ENCODE measurements at regions not wholly inside any gene's neighbourhood (a gene's known extent, or its start where the extent isn't known, plus 50 kb on each side); places are given as distances from the start of the nearest gene placed in this dataset.

DNA sequence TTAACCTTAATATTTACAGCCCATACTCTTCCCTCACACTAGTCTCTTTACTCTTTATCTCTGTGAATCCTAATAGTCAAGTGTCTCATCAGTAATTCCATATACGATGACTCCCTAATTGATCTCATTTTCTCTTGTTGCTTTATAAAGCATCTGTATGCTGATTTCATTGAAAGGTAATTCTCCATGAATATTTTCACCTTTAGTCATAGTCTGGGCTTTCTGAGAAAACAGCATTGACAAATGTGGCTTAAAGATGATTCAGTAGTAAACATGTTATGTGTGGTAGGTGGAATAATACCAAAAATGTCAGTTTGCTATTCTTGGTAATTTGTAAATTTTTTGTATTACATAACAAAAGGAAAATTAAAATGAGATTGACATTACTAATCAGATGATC lies 1176.5 kb downstream of the NCAM2 start:
- H3K27ac ChIP-seq (ENCODE audit: low read depth, low read length): no peak overlapping the region
- H3K9ac ChIP-seq (ENCODE audit: low read length): no peak overlapping the region
- H3K4me2 ChIP-seq (ENCODE audit: low read length): no peak overlapping the region
- H3K27me3 Mint-ChIP-seq (ENCODE audit: low read depth, unreplicated experiment): no peaks in the 10 kb centered on the region
- H3K27me3 ChIP-seq (ENCODE audit: insufficient read depth, low read length): no peaks in the 10 kb centered on the region
- DNase-seq (ENCODE audit: low read depth) (no peak), FAIRE-seq (no peak)
- H3K27ac Mint-ChIP-seq (ENCODE audit: unreplicated experiment): peak overlapping the region; percentile 0
- TF ChIP-seq EZH2 (IDR thresholded peaks at IDR 0.05; ENCODE audit: insufficient read depth, low read length): no peak
- TF ChIP-seq, protein P1, sequence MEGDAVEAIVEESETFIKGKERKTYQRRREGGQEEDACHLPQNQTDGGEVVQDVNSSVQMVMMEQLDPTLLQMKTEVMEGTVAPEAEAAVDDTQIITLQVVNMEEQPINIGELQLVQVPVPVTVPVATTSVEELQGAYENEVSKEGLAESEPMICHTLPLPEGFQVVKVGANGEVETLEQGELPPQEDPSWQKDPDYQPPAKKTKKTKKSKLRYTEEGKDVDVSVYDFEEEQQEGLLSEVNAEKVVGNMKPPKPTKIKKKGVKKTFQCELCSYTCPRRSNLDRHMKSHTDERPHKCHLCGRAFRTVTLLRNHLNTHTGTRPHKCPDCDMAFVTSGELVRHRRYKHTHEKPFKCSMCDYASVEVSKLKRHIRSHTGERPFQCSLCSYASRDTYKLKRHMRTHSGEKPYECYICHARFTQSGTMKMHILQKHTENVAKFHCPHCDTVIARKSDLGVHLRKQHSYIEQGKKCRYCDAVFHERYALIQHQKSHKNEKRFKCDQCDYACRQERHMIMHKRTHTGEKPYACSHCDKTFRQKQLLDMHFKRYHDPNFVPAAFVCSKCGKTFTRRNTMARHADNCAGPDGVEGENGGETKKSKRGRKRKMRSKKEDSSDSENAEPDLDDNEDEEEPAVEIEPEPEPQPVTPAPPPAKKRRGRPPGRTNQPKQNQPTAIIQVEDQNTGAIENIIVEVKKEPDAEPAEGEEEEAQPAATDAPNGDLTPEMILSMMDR (IDR thresholded peaks at IDR 0.05; ENCODE audit: insufficient read depth, low read depth, low read length): no peak
- no peaks in the 10 kb centered on the region for H3K79me2 ChIP-seq (ENCODE audit: insufficient read depth, low read length)
- no peaks in the 10 kb centered on the region for H3K9me3 Mint-ChIP-seq (ENCODE audit: unreplicated experiment)
- peaks cover 7% of the 10 kb centered on the region for H3K4me1 Mint-ChIP-seq (ENCODE audit: low read depth, unreplicated experiment)
- H3K36me3 ChIP-seq (ENCODE audit: insufficient read depth, low read length): no peaks in the 10 kb centered on the region
- H4K20me1 ChIP-seq (ENCODE audit: insufficient read depth, low read length): no peaks in the 10 kb centered on the region
- no peak overlapping the region for H3K4me3 ChIP-seq (ENCODE audit: insufficient read depth, low read depth, low read length)
- peaks cover 8% of the 10 kb centered on the region for H3K9me3 ChIP-seq (ENCODE audit: insufficient read depth, low read depth, low read length)
- H3K4me1 ChIP-seq (ENCODE audit: insufficient read depth, low read length): no peaks in the 10 kb centered on the region
- no peak overlapping the region for H3K4me3 Mint-ChIP-seq (ENCODE audit: unreplicated experiment)
- H3K36me3 Mint-ChIP-seq (ENCODE audit: low read depth, unreplicated experiment): no peaks in the 10 kb centered on the region
- peak overlapping the region; percentile 34 for H2AFZ ChIP-seq (ENCODE audit: low read depth, low read length)

DNA sequence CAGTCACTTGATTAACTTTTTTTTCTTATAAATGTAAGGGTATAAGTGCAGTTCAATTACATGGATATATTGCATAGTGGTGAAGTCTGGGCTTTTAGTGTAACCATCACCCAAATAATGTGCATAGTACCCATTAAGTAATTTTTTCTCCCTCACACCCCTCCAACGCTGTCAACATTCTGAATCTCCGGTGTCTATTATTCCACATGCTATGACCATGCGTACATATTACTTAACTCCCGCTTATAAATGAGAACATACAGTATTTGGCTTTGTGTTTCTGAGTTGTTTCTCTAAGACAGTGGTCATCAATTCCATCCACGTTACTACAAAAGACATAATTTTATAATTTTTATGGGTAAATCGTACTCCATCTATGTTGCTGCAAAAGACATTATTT lies 1191.1 kb downstream of the NCAM2 start:
- TF ChIP-seq, protein P1 (IDR thresholded peaks at IDR 0.05; ENCODE audit: insufficient read depth, low read depth, low read length): no peak
- no peak for TF ChIP-seq EZH2 (IDR thresholded peaks at IDR 0.05; ENCODE audit: insufficient read depth, low read length)
- DNase-seq (ENCODE audit: low read depth) (no peak), FAIRE-seq (no peak)
- Mint-ChIP-seq H3K4me1 (ENCODE audit: low read depth, unreplicated experiment) (no peaks in the 10 kb centered on the region), H3K27ac (ENCODE audit: unreplicated experiment) (no peak overlapping the region), H3K27me3 (ENCODE audit: low read depth, unreplicated experiment) (no peaks in the 10 kb centered on the region), H3K36me3 (ENCODE audit: low read depth, unreplicated experiment) (no peaks in the 10 kb centered on the region), H3K4me3 (ENCODE audit: unreplicated experiment) (no peak overlapping the region), H3K9me3 (ENCODE audit: unreplicated experiment) (peaks cover 3% of the 10 kb centered on the region)
- Histone ChIP-seq H4K20me1 (ENCODE audit: insufficient read depth, low read length) (no peaks in the 10 kb centered on the region), H3K9ac (ENCODE audit: low read length) (no peak overlapping the region), H2AFZ (ENCODE audit: low read depth, low read length) (no peak overlapping the region), H3K9me3 (ENCODE audit: insufficient read depth, low read depth, low read length) (no peaks in the 10 kb centered on the region), H3K27me3 (ENCODE audit: insufficient read depth, low read length) (no peaks in the 10 kb centered on the region), H3K4me2 (ENCODE audit: low read length) (no peak overlapping the region), H3K27ac (ENCODE audit: low read depth, low read length) (no peak overlapping the region), H3K4me1 (ENCODE audit: insufficient read depth, low read length) (no peaks in the 10 kb centered on the region), H3K79me2 (ENCODE audit: insufficient read depth, low read length) (no peaks in the 10 kb centered on the region), H3K36me3 (ENCODE audit: insufficient read depth, low read length) (no peaks in the 10 kb centered on the region), H3K4me3 (ENCODE audit: insufficient read depth, low read depth, low read length) (no peak overlapping the region)

DNA sequence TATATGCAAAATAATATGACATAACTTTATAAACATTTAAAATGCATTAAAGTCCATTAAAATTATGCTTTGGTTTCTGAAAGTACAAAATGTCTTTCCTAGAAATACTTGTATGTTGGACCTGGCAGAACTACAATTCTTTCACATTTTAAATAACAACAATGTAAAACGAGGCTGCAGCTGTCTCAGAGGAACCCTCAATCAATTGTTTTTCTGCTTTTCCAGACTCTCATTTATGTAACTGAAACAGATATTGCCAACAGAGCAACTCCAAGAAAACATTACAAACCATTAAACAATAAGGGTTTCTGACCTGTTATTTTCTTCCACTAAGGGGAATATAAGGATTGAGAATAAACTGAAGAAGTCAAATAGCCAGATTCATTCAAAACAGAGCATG lies 1193.4 kb downstream of the NCAM2 start:
- Mint-ChIP-seq H3K4me1 (ENCODE audit: low read depth, unreplicated experiment) (no peaks in the 10 kb centered on the region), H3K4me3 (ENCODE audit: unreplicated experiment) (no peak overlapping the region), H3K36me3 (ENCODE audit: low read depth, unreplicated experiment) (no peaks in the 10 kb centered on the region), H3K27ac (ENCODE audit: unreplicated experiment) (no peak overlapping the region), H3K9me3 (ENCODE audit: unreplicated experiment) (peaks cover 5% of the 10 kb centered on the region), H3K27me3 (ENCODE audit: low read depth, unreplicated experiment) (no peaks in the 10 kb centered on the region)
- Histone ChIP-seq H3K4me3 (ENCODE audit: insufficient read depth, low read depth, low read length) (no peak overlapping the region), H3K79me2 (ENCODE audit: insufficient read depth, low read length) (no peaks in the 10 kb centered on the region), H3K27ac (ENCODE audit: low read depth, low read length) (no peak overlapping the region), H3K36me3 (ENCODE audit: insufficient read depth, low read length) (no peaks in the 10 kb centered on the region), H3K4me1 (ENCODE audit: insufficient read depth, low read length) (no peaks in the 10 kb centered on the region), H3K9ac (ENCODE audit: low read length) (no peak overlapping the region), H3K4me2 (ENCODE audit: low read length) (no peak overlapping the region), H3K27me3 (ENCODE audit: insufficient read depth, low read length) (no peaks in the 10 kb centered on the region), H4K20me1 (ENCODE audit: insufficient read depth, low read length) (no peaks in the 10 kb centered on the region), H2AFZ (ENCODE audit: low read depth, low read length) (no peak overlapping the region), H3K9me3 (ENCODE audit: insufficient read depth, low read depth, low read length) (no peaks in the 10 kb centered on the region)
- no peak for TF ChIP-seq EZH2 (IDR thresholded peaks at IDR 0.05; ENCODE audit: insufficient read depth, low read length)
- TF ChIP-seq, protein P1 (IDR thresholded peaks at IDR 0.05; ENCODE audit: insufficient read depth, low read depth, low read length): no peak
- DNase-seq (ENCODE audit: low read depth) (no peak), FAIRE-seq (no peak)

Data from astrocyte (in vitro differentiated cells and primary cell).